ENCODE measurements at regions not wholly inside any gene's neighbourhood (a gene's known extent, or its start where the extent isn't known, plus 50 kb on each side); places are given as distances from the start of the nearest gene placed in this dataset.

DNA sequence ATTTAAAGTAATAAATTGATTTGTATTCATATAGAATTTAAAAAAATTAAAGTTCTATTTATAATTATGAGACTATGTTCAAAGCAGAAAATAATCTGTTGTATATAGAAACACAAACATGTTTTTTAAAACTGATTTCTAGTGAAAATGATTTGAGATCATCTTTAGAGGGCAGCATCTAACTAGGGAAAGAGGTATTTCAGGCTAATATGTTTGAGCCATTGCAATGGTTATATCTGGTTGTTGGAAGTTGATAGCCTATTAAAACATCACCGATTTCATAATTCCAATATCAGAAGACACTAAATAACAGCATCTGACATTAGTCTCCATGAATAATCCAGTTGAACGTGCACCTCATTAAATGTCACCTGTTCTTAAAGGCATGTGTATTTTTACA lies 79.8 kb upstream of the SLITRK6 start:
- TF ChIP-seq, protein P1, sequence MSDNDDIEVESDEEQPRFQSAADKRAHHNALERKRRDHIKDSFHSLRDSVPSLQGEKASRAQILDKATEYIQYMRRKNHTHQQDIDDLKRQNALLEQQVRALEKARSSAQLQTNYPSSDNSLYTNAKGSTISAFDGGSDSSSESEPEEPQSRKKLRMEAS (IDR thresholded peaks at IDR 0.05), result no peak
- TF ChIP-seq POLR2A (IDR thresholded peaks at IDR 0.05; ENCODE audit: borderline replicate concordance, extremely low read depth, insufficient read depth, insufficient read length) (no peak), SRF (IDR thresholded peaks at IDR 0.05; ENCODE audit: low read depth) (no peak), EZH2phosphoT487 (IDR thresholded peaks at IDR 0.05; ENCODE audit: borderline replicate concordance) (no peak)
- TF ChIP-seq, protein P2, sequence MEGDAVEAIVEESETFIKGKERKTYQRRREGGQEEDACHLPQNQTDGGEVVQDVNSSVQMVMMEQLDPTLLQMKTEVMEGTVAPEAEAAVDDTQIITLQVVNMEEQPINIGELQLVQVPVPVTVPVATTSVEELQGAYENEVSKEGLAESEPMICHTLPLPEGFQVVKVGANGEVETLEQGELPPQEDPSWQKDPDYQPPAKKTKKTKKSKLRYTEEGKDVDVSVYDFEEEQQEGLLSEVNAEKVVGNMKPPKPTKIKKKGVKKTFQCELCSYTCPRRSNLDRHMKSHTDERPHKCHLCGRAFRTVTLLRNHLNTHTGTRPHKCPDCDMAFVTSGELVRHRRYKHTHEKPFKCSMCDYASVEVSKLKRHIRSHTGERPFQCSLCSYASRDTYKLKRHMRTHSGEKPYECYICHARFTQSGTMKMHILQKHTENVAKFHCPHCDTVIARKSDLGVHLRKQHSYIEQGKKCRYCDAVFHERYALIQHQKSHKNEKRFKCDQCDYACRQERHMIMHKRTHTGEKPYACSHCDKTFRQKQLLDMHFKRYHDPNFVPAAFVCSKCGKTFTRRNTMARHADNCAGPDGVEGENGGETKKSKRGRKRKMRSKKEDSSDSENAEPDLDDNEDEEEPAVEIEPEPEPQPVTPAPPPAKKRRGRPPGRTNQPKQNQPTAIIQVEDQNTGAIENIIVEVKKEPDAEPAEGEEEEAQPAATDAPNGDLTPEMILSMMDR (IDR thresholded peaks at IDR 0.05 in 2 of 3, conservative IDR thresholded peaks at IDR 0.05 in 1 of 3; ENCODE audit: borderline replicate concordance in 1 of 3, insufficient read depth in 1 of 3, low read depth in 2 of 3, low read length in 2 of 3), result no peak
- TF ChIP-seq, protein P3, sequence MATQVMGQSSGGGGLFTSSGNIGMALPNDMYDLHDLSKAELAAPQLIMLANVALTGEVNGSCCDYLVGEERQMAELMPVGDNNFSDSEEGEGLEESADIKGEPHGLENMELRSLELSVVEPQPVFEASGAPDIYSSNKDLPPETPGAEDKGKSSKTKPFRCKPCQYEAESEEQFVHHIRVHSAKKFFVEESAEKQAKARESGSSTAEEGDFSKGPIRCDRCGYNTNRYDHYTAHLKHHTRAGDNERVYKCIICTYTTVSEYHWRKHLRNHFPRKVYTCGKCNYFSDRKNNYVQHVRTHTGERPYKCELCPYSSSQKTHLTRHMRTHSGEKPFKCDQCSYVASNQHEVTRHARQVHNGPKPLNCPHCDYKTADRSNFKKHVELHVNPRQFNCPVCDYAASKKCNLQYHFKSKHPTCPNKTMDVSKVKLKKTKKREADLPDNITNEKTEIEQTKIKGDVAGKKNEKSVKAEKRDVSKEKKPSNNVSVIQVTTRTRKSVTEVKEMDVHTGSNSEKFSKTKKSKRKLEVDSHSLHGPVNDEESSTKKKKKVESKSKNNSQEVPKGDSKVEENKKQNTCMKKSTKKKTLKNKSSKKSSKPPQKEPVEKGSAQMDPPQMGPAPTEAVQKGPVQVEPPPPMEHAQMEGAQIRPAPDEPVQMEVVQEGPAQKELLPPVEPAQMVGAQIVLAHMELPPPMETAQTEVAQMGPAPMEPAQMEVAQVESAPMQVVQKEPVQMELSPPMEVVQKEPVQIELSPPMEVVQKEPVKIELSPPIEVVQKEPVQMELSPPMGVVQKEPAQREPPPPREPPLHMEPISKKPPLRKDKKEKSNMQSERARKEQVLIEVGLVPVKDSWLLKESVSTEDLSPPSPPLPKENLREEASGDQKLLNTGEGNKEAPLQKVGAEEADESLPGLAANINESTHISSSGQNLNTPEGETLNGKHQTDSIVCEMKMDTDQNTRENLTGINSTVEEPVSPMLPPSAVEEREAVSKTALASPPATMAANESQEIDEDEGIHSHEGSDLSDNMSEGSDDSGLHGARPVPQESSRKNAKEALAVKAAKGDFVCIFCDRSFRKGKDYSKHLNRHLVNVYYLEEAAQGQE (IDR thresholded peaks at IDR 0.05; ENCODE audit: low read depth), result no peak

Measured in HCT116 (cell line).